GM12891 (cell line): ENCODE measurements at regions not wholly inside any gene's neighbourhood (a gene's known extent, or its start where the extent isn't known, plus 50 kb on each side); places are given as distances from the start of the nearest gene placed in this dataset.

Experiments used
- PAX5 ChIP-seq: IDR thresholded peaks from 2 replicates; pipeline ENCODE4 v1.6.1; 2011; ENCODE audit warnings: low read length, moderate library complexity, mild to moderate bottlenecking; ENCODE audit not compliant: insufficient read depth, severe bottlenecking
- POLR2A ChIP-seq: IDR thresholded peaks from 2 replicates; pipeline ENCODE4 v1.6.1; 2011; ENCODE audit warnings: low read depth, low read length, control low read depth
- POLR2AphosphoS5 ChIP-seq: IDR thresholded peaks from 2 replicates; pipeline ENCODE4 v1.6.1; 2011; ENCODE audit warnings: low read depth, low read length, control low read depth
- TAF1 ChIP-seq: IDR thresholded peaks from 2 replicates; pipeline ENCODE4 v1.6.1; 2011; ENCODE audit warnings: low read depth, low read length, control low read depth

GRCh38 chr1:241443561-241443960 lies 76.0 kb downstream of the FH start:
- TF ChIP-seq POLR2A (no peak), PAX5 (no peak), POLR2AphosphoS5 (no peak), TAF1 (no peak)
